Panc1 (cell line): ENCODE measurements at regions not wholly inside any gene's neighbourhood (a gene's known extent, or its start where the extent isn't known, plus 50 kb on each side); places are given as distances from the start of the nearest gene placed in this dataset.

Experiments
- ATAC-seq: fragments of 200-7000 bp; cut with Tn5 transposase; 2 replicates; pipeline ENCODE4 v1.9.1; 2020; ENCODE audit warnings: mild to moderate bottlenecking, moderate library complexity
- BruUV-seq: library from RNA; stranded (reverse); fragments of 400-500 nt; replicated peaks from 2 replicates; lab custom pipeline; 2021; lab: Mats Ljungman, UMichigan
- CTCF ChIA-PET: fragments of 300-600 bp; sonication (Branson Sonifier 250); formaldehyde crosslinking; loops from one replicate; lab custom pipeline; 2022; ENCODE audit warnings: antibody characterized with exemption; lab: Charles Lee
- POLR2A ChIA-PET: fragments of 300-600 bp; sonication (Branson Sonifier 250); formaldehyde crosslinking; loops from one replicate; lab custom pipeline; 2022; ENCODE audit warnings: antibody characterized with exemption; lab: Charles Lee
- DNase-seq: peaks from one replicate; pipeline ENCODE4 v3.0.0-alpha.2; 2010; ENCODE audit warnings: low read depth, low spot score
- H3K27ac ChIP-seq: 2 replicates; pipeline ENCODE4 v1.5.1; 2011; ENCODE audit warnings: mild to moderate bottlenecking, low read length, inconsistent platforms
- H3K27me3 ChIP-seq: fragments of 200-500 bp; sonication (Bioruptor generic); 2 replicates; pipeline ENCODE4 v1.6.0; 2014; ENCODE audit warnings: low read length, inconsistent platforms; ENCODE audit not compliant: control insufficient read depth, insufficient read depth
- H3K36me3 ChIP-seq: fragments of 200-500 bp; sonication (Bioruptor generic); 2 replicates; pipeline ENCODE4 v1.5.1; 2014; ENCODE audit warnings: inconsistent platforms, mild to moderate bottlenecking, low read length, moderate library complexity; ENCODE audit not compliant: control insufficient read depth, insufficient read depth
- H3K4me1 ChIP-seq: 2 replicates; pipeline ENCODE4 v1.5.1; 2011; ENCODE audit warnings: inconsistent platforms, mild to moderate bottlenecking, low read length, moderate library complexity; ENCODE audit not compliant: control insufficient read depth, insufficient read depth
- H3K4me3 ChIP-seq, 2 experiments: 2 replicates each; pipeline ENCODE4 v1.5.1; 2011 to 2012; ENCODE audit warnings: low read depth in 2 of 2, low read length in 2 of 2, mild to moderate bottlenecking in 2 of 2, inconsistent platforms in 1 of 2, moderate library complexity in 1 of 2
- H3K9me3 ChIP-seq: fragments of 200-500 bp; sonication (Bioruptor generic); 2 replicates; pipeline ENCODE4 v1.5.1; 2014; ENCODE audit warnings: low read depth, mild to moderate bottlenecking, inconsistent platforms, low read length, moderate library complexity; ENCODE audit not compliant: control insufficient read depth, insufficient read depth
- CTCF ChIP-seq: fragments of 450-650 bp; IDR thresholded peaks from 2 replicates; pipeline ENCODE4 v1.5.1; 2017; ENCODE audit warnings: mild to moderate bottlenecking
- POLR2AphosphoS5 ChIP-seq: IDR thresholded peaks from 2 replicates; pipeline ENCODE4 v1.6.1; 2012; ENCODE audit warnings: mild to moderate bottlenecking, low read depth, low read length, moderate library complexity
- SIN3A ChIP-seq: IDR thresholded peaks from 2 replicates; pipeline ENCODE4 v1.6.1; 2012; ENCODE audit warnings: low read depth, mild to moderate bottlenecking, low read length, moderate library complexity, borderline replicate concordance; ENCODE audit not compliant: insufficient read depth
- TCF7L2 ChIP-seq: IDR thresholded peaks from 2 replicates; pipeline ENCODE4 v1.6.1; 2011; ENCODE audit warnings: mild to moderate bottlenecking, low read depth, low read length, inconsistent platforms
- in situ Hi-C: cut with HindIII; loops from 2 replicates; pipeline ENCODE4 v1.10.0; 2016; ENCODE audit warnings: low sequenced_read_pairs, low pct_unique_long_range_greater_than_20kb
- intact Hi-C: fragments of 100-400 bp; cut with micrococcal nuclease; formaldehyde crosslinking; loops from one replicate; pipeline ENCODE4 v1.10.0; 2022; ENCODE audit not compliant: unreplicated experiment
- TF ChIP-seq, protein P1 (sequence below), 2 experiments: IDR thresholded peaks; 2 replicates each; pipeline ENCODE4 v1.6.1; 2011 to 2012; ENCODE audit warnings: low read depth in 2 of 2, control low read depth in 1 of 2, low read length in 1 of 2, mild to moderate bottlenecking in 1 of 2, moderate library complexity in 1 of 2; ENCODE audit not compliant: insufficient read depth in 1 of 2

GRCh38 chr17:33687831-33688230 is 394.7 kb upstream of the ASIC2 start:
- ATAC-seq: no peak
- Histone ChIP-seq H3K4me1 (no peaks in the 10 kb centered on the region), H3K27ac (no peak overlapping the region), H3K27me3 (no peaks in the 10 kb centered on the region; the same call in 1 of the 2 replicates), H3K4me3 (no peak overlapping the region), H3K36me3 (no peaks in the 10 kb centered on the region), H3K9me3 (no peaks in the 10 kb centered on the region)
- no TSS peak for BruUV-seq
- ChIA-PET POLR2A (no interaction called here), CTCF (no interaction called here)
- TF ChIP-seq, protein P1, sequence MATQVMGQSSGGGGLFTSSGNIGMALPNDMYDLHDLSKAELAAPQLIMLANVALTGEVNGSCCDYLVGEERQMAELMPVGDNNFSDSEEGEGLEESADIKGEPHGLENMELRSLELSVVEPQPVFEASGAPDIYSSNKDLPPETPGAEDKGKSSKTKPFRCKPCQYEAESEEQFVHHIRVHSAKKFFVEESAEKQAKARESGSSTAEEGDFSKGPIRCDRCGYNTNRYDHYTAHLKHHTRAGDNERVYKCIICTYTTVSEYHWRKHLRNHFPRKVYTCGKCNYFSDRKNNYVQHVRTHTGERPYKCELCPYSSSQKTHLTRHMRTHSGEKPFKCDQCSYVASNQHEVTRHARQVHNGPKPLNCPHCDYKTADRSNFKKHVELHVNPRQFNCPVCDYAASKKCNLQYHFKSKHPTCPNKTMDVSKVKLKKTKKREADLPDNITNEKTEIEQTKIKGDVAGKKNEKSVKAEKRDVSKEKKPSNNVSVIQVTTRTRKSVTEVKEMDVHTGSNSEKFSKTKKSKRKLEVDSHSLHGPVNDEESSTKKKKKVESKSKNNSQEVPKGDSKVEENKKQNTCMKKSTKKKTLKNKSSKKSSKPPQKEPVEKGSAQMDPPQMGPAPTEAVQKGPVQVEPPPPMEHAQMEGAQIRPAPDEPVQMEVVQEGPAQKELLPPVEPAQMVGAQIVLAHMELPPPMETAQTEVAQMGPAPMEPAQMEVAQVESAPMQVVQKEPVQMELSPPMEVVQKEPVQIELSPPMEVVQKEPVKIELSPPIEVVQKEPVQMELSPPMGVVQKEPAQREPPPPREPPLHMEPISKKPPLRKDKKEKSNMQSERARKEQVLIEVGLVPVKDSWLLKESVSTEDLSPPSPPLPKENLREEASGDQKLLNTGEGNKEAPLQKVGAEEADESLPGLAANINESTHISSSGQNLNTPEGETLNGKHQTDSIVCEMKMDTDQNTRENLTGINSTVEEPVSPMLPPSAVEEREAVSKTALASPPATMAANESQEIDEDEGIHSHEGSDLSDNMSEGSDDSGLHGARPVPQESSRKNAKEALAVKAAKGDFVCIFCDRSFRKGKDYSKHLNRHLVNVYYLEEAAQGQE (IDR thresholded peaks at IDR 0.05; ENCODE audit: insufficient read depth in 1 of 2, low read depth in 2 of 2, low read length in 1 of 2): no peak
- TF ChIP-seq SIN3A: no peak
- TF ChIP-seq CTCF: no peak
- no peak for TF ChIP-seq TCF7L2
- no peak for TF ChIP-seq POLR2AphosphoS5
- DNase-seq: no peak
- intact Hi-C loops (no loop called here), in situ Hi-C loops (no loop called here)

- TF ChIP-seq POLR2AphosphoS5: no peak
- no peak for TF ChIP-seq SIN3A
- no peak for TF ChIP-seq CTCF
- TF ChIP-seq, protein P1 (IDR thresholded peaks at IDR 0.05; ENCODE audit: insufficient read depth in 1 of 2, low read depth in 2 of 2, low read length in 1 of 2): no peak
- TF ChIP-seq TCF7L2: no peak
- H3K27ac ChIP-seq: no peak overlapping the region
- no TSS peak for BruUV-seq
- ATAC-seq: no peak
- intact Hi-C loops (no loop called here), in situ Hi-C loops (no loop called here)
- H3K36me3 ChIP-seq: no peaks in the 10 kb centered on the region
- no peaks in the 10 kb centered on the region for H3K4me1 ChIP-seq
- H3K4me3 ChIP-seq: no peak overlapping the region
- H3K27me3 ChIP-seq: no peaks in the 10 kb centered on the region; the same call in 1 of the 2 replicates
- DNase-seq: no peak
- ChIA-PET POLR2A (no interaction called here), CTCF (no interaction called here)
- H3K9me3 ChIP-seq: no peaks in the 10 kb centered on the region
Observed at GRCh38 chr17:33688771-33689170, 395.7 kb upstream of the ASIC2 start.
